ENCODE measurements at regions not wholly inside any gene's neighbourhood (a gene's known extent, or its start where the extent isn't known, plus 50 kb on each side); places are given as distances from the start of the nearest gene placed in this dataset.

DNA sequence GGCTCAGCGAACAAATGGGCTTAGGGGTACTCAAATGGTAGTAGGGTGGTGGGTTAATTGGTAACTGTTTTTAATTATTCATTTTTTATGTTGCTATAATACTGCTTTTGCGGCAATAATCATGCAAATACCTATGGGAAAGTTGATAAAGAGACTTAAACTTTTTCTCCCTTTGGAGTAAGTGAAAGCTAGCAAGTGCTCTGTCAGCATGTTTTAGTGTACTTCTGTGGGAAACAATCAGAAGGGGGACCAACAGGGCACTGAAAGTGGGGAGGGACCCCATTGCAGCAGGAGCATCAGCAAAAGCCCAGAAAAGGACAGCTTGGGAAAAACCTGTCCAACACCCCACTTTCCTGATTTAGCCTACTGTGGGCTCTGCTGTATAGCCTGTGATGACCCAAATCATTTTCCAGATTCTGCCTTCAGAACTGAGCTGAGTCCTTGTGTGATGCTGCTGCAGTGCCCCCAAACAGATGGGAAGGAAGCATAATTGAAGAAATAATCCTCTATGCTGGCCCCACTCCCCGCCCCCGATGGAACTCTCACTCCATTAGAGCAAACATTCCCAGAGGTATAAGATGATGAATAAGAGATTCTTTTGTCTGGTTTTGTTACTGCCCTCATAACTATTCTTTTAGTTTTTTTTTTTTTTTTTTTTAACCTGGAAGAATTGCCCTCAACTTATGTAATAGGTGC, 322.8 kb downstream of the CD83 start:
- TF ChIP-seq, protein P1, sequence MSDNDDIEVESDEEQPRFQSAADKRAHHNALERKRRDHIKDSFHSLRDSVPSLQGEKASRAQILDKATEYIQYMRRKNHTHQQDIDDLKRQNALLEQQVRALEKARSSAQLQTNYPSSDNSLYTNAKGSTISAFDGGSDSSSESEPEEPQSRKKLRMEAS (IDR thresholded peaks at IDR 0.05): no peak
- TF ChIP-seq NFIB (CRISPR knock-in tag; IDR thresholded peaks at IDR 0.05; ENCODE audit: borderline replicate concordance): no peak
- TF ChIP-seq, protein P2, sequence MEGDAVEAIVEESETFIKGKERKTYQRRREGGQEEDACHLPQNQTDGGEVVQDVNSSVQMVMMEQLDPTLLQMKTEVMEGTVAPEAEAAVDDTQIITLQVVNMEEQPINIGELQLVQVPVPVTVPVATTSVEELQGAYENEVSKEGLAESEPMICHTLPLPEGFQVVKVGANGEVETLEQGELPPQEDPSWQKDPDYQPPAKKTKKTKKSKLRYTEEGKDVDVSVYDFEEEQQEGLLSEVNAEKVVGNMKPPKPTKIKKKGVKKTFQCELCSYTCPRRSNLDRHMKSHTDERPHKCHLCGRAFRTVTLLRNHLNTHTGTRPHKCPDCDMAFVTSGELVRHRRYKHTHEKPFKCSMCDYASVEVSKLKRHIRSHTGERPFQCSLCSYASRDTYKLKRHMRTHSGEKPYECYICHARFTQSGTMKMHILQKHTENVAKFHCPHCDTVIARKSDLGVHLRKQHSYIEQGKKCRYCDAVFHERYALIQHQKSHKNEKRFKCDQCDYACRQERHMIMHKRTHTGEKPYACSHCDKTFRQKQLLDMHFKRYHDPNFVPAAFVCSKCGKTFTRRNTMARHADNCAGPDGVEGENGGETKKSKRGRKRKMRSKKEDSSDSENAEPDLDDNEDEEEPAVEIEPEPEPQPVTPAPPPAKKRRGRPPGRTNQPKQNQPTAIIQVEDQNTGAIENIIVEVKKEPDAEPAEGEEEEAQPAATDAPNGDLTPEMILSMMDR (CRISPR knock-in tag; IDR thresholded peaks at IDR 0.05): no peak

Data from HepG2 (cell line).